ENCODE measurements at regions not wholly inside any gene's neighbourhood (a gene's known extent, or its start where the extent isn't known, plus 50 kb on each side); places are given as distances from the start of the nearest gene placed in this dataset.

- TF ChIP-seq CTCF (IDR thresholded peaks at IDR 0.05; ENCODE audit: poor library complexity, severe bottlenecking) (no peak), EZH2 (IDR thresholded peaks at IDR 0.05; ENCODE audit: borderline replicate concordance, insufficient read depth, low read length, poor library complexity, severe bottlenecking) (no peak), RAD21 (conservative IDR thresholded peaks at IDR 0.05) (no peak), POLR2AphosphoS5 (IDR thresholded peaks at IDR 0.05) (no peak), EP300 (conservative IDR thresholded peaks at IDR 0.05; ENCODE audit: poor library complexity, severe bottlenecking) (no peak)
Observed at GRCh38 chr21:24445517-24445916, 1161.8 kb downstream of the MRPL39 start.

Data from neural cell (in vitro differentiated cells).